ENCODE measurements at regions not wholly inside any gene's neighbourhood (a gene's known extent, or its start where the extent isn't known, plus 50 kb on each side); places are given as distances from the start of the nearest gene placed in this dataset.

DNA sequence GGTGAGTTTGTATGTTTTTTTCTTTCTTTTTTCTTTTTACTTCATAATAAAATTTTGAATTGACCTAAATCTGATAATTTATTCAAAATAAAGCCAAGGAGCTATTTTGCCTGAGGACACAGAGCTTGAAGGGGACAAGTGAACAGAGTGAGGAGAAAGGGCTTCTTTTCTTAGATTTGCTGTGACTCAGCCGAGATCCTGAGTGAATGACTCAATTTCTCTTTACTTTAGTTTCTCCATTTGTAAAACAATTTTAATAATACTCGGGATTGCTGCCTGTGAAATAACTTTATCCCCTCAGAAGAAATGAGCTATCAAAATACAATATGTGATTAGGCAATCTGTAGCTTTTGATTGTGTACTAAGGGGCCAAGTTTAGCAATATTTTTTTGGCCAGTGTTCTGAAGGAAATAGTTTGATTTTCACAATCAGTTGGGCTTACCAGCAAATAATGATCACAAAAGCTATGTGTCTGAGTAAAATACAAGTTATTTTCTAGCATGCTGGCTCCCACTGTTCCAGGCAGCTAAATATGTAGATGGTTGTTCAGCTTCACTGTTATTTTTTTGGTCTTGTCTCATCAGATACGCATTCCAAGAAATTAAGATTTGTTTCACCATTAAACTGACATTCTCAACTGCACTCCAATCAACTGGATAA, 437.5 kb downstream of the FGF9 start:
- Histone ChIP-seq H3K27me3 (ENCODE audit: control insufficient read depth in 2 of 2, insufficient read depth in 2 of 2, low read length in 2 of 2) (no peaks in the 10 kb centered on the region), H3K36me3 (ENCODE audit: control insufficient read depth in 2 of 2, insufficient read depth in 2 of 2, low read length in 2 of 2) (no peaks in the 10 kb centered on the region), H3K4me3 (ENCODE audit: low read length in 2 of 2) (no peak overlapping the region), H3K4me1 (ENCODE audit: control insufficient read depth in 2 of 2, insufficient read depth in 2 of 2, low read length in 2 of 2) (peaks cover 6 to 7% of the 10 kb centered on the region in 2 donors), H3K9ac (ENCODE audit: low read depth in 1 of 2, low read length in 2 of 2) (no peak overlapping the region), H3K9me3 (ENCODE audit: control insufficient read depth in 2 of 2, low read length in 2 of 2) (no peaks in the 10 kb centered on the region), H3K27ac (ENCODE audit: low read depth in 2 of 2, low read length in 2 of 2) (no peak overlapping the region)

GRCh38 chr13:22108979-22109378, 438.1 kb downstream of the FGF9 start:
- Histone ChIP-seq H3K4me1 (ENCODE audit: control insufficient read depth in 2 of 2, insufficient read depth in 2 of 2, low read length in 2 of 2) (peaks cover 6 to 7% of the 10 kb centered on the region in 2 donors), H3K9ac (ENCODE audit: low read depth in 1 of 2, low read length in 2 of 2) (no peak overlapping the region), H3K27ac (ENCODE audit: low read depth in 2 of 2, low read length in 2 of 2) (no peak overlapping the region), H3K27me3 (ENCODE audit: control insufficient read depth in 2 of 2, insufficient read depth in 2 of 2, low read length in 2 of 2) (no peaks in the 10 kb centered on the region), H3K4me3 (ENCODE audit: low read length in 2 of 2) (no peak overlapping the region), H3K36me3 (ENCODE audit: control insufficient read depth in 2 of 2, insufficient read depth in 2 of 2, low read length in 2 of 2) (no peaks in the 10 kb centered on the region), H3K9me3 (ENCODE audit: control insufficient read depth in 2 of 2, low read length in 2 of 2) (no peaks in the 10 kb centered on the region)

- H3K9me3 ChIP-seq (ENCODE audit: control insufficient read depth in 2 of 2, low read length in 2 of 2) = no peaks in the 10 kb centered on the region
- H3K27me3 ChIP-seq (ENCODE audit: control insufficient read depth in 2 of 2, insufficient read depth in 2 of 2, low read length in 2 of 2) = no peaks in the 10 kb centered on the region
- H3K4me1 ChIP-seq (ENCODE audit: control insufficient read depth in 2 of 2, insufficient read depth in 2 of 2, low read length in 2 of 2) = peaks cover 6 to 7% of the 10 kb centered on the region in 2 donors
- H3K27ac ChIP-seq (ENCODE audit: low read depth in 2 of 2, low read length in 2 of 2) = no peak overlapping the region
- no peak overlapping the region for H3K4me3 ChIP-seq (ENCODE audit: low read length in 2 of 2)
- no peak overlapping the region for H3K9ac ChIP-seq (ENCODE audit: low read depth in 1 of 2, low read length in 2 of 2)
- H3K36me3 ChIP-seq (ENCODE audit: control insufficient read depth in 2 of 2, insufficient read depth in 2 of 2, low read length in 2 of 2) = no peaks in the 10 kb centered on the region
Measured at GRCh38 chr13:22110368-22110767, 439.5 kb downstream of the FGF9 start.

GRCh38 chr13:22111152-22111783, 440.4 kb downstream of the FGF9 start:
- no peak overlapping the region for H3K4me3 ChIP-seq (ENCODE audit: low read length in 2 of 2)
- no peaks in the 10 kb centered on the region for H3K36me3 ChIP-seq (ENCODE audit: control insufficient read depth in 2 of 2, insufficient read depth in 2 of 2, low read length in 2 of 2)
- peaks cover 6 to 7% of the 10 kb centered on the region in 2 donors for H3K4me1 ChIP-seq (ENCODE audit: control insufficient read depth in 2 of 2, insufficient read depth in 2 of 2, low read length in 2 of 2)
- H3K9ac ChIP-seq (ENCODE audit: low read depth in 1 of 2, low read length in 2 of 2) = no peak overlapping the region
- H3K9me3 ChIP-seq (ENCODE audit: control insufficient read depth in 2 of 2, low read length in 2 of 2) = no peaks in the 10 kb centered on the region
- no peak overlapping the region for H3K27ac ChIP-seq (ENCODE audit: low read depth in 2 of 2, low read length in 2 of 2)
- no peaks in the 10 kb centered on the region for H3K27me3 ChIP-seq (ENCODE audit: control insufficient read depth in 2 of 2, insufficient read depth in 2 of 2, low read length in 2 of 2)

- Histone ChIP-seq H3K36me3 (ENCODE audit: control insufficient read depth in 2 of 2, insufficient read depth in 2 of 2, low read length in 2 of 2) (no peaks in the 10 kb centered on the region), H3K4me3 (ENCODE audit: low read length in 2 of 2) (no peak overlapping the region)
Measured at GRCh38 chr13:22111961-22112360, 441.1 kb downstream of the FGF9 start.

DNA sequence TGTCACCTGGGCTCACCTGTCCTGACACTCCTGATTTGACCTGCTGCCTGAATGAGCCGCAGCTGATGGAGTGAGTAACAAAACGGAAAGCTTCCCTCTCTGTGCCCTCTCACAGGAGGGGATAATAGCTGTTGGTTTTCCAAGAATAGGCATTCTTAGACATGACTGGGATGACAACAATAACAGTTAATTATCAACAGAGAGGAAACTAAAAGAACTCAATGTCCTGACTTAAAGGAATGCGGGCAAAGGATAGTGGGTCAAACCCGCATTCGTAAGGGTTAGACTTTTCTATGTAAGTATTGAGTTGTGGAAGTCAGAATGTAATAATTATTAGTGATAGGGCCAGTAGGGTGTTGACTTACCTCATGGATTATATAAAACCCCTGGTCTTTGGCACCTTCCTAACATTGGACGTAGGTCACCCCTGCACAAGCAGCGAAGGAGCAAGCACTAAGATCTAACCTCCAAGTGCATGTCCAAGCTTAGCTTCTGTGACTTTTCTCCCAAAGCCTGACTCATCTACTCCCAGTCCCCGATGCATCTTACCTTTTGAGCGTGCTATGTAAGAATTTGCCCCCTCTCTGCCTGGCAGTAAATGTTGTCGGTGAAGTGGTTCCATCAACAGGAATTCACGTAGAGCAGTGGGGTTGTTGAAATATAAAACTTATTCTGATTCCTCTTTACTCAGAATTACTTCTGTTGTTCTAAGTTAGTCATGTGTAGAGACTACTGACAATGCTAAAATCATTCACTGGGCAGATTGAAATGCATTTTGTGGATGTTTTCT, 442.3 kb downstream of the FGF9 start:
- Histone ChIP-seq H3K36me3 (ENCODE audit: control insufficient read depth in 2 of 2, insufficient read depth in 2 of 2, low read length in 2 of 2) (no peaks in the 10 kb centered on the region), H3K9ac (ENCODE audit: low read depth in 1 of 2, low read length in 2 of 2) (no peak overlapping the region), H3K9me3 (ENCODE audit: control insufficient read depth in 2 of 2, low read length in 2 of 2) (no peaks in the 10 kb centered on the region), H3K4me3 (ENCODE audit: low read length in 2 of 2) (no peak overlapping the region), H3K4me1 (ENCODE audit: control insufficient read depth in 2 of 2, insufficient read depth in 2 of 2, low read length in 2 of 2) (no peaks in the 10 kb centered on the region), H3K27ac (ENCODE audit: low read depth in 2 of 2, low read length in 2 of 2) (no peak overlapping the region), H3K27me3 (ENCODE audit: control insufficient read depth in 2 of 2, insufficient read depth in 2 of 2, low read length in 2 of 2) (no peaks in the 10 kb centered on the region)

More at GRCh38 chr13:22111961-22112360, 441.1 kb downstream of the FGF9 start:
- Histone ChIP-seq H3K4me1 (ENCODE audit: control insufficient read depth in 2 of 2, insufficient read depth in 2 of 2, low read length in 2 of 2) (peaks cover 6% of the 10 kb centered on the region in 2 donors), H3K9ac (ENCODE audit: low read depth in 1 of 2, low read length in 2 of 2) (no peak overlapping the region), H3K9me3 (ENCODE audit: control insufficient read depth in 2 of 2, low read length in 2 of 2) (no peaks in the 10 kb centered on the region), H3K27me3 (ENCODE audit: control insufficient read depth in 2 of 2, insufficient read depth in 2 of 2, low read length in 2 of 2) (no peaks in the 10 kb centered on the region), H3K27ac (ENCODE audit: low read depth in 2 of 2, low read length in 2 of 2) (no peak overlapping the region)

- Histone ChIP-seq H3K9me3 (ENCODE audit: control insufficient read depth in 2 of 2, low read length in 2 of 2) (no peaks in the 10 kb centered on the region), H3K4me3 (ENCODE audit: low read length in 2 of 2) (no peak overlapping the region), H3K27me3 (ENCODE audit: control insufficient read depth in 2 of 2, insufficient read depth in 2 of 2, low read length in 2 of 2) (no peaks in the 10 kb centered on the region), H3K4me1 (ENCODE audit: control insufficient read depth in 2 of 2, insufficient read depth in 2 of 2, low read length in 2 of 2) (no peaks in the 10 kb centered on the region), H3K36me3 (ENCODE audit: control insufficient read depth in 2 of 2, insufficient read depth in 2 of 2, low read length in 2 of 2) (no peaks in the 10 kb centered on the region), H3K9ac (ENCODE audit: low read depth in 1 of 2, low read length in 2 of 2) (no peak overlapping the region), H3K27ac (ENCODE audit: low read depth in 2 of 2, low read length in 2 of 2) (peak overlapping the region in 1 of 2 donors; percentile 19)
Measured at GRCh38 chr13:22114630-22115311, 443.9 kb downstream of the FGF9 start.

- Histone ChIP-seq H3K27ac (ENCODE audit: low read depth in 2 of 2, low read length in 2 of 2) (no peak overlapping the region), H3K36me3 (ENCODE audit: control insufficient read depth in 2 of 2, insufficient read depth in 2 of 2, low read length in 2 of 2) (no peaks in the 10 kb centered on the region), H3K4me3 (ENCODE audit: low read length in 2 of 2) (no peak overlapping the region), H3K27me3 (ENCODE audit: control insufficient read depth in 2 of 2, insufficient read depth in 2 of 2, low read length in 2 of 2) (no peaks in the 10 kb centered on the region), H3K4me1 (ENCODE audit: control insufficient read depth in 2 of 2, insufficient read depth in 2 of 2, low read length in 2 of 2) (no peaks in the 10 kb centered on the region), H3K9me3 (ENCODE audit: control insufficient read depth in 2 of 2, low read length in 2 of 2) (no peaks in the 10 kb centered on the region), H3K9ac (ENCODE audit: low read depth in 1 of 2, low read length in 2 of 2) (no peak overlapping the region)
Measured at GRCh38 chr13:22118158-22118557, 447.3 kb downstream of the FGF9 start.

- Histone ChIP-seq H3K9ac (ENCODE audit: low read depth in 1 of 2, low read length in 2 of 2) (no peak overlapping the region), H3K4me1 (ENCODE audit: control insufficient read depth in 2 of 2, insufficient read depth in 2 of 2, low read length in 2 of 2) (no peaks in the 10 kb centered on the region), H3K27me3 (ENCODE audit: control insufficient read depth in 2 of 2, insufficient read depth in 2 of 2, low read length in 2 of 2) (no peaks in the 10 kb centered on the region), H3K4me3 (ENCODE audit: low read length in 2 of 2) (no peak overlapping the region), H3K27ac (ENCODE audit: low read depth in 2 of 2, low read length in 2 of 2) (no peak overlapping the region), H3K36me3 (ENCODE audit: control insufficient read depth in 2 of 2, insufficient read depth in 2 of 2, low read length in 2 of 2) (no peaks in the 10 kb centered on the region), H3K9me3 (ENCODE audit: control insufficient read depth in 2 of 2, low read length in 2 of 2) (no peaks in the 10 kb centered on the region)
Measured at GRCh38 chr13:22120646-22121045, 449.8 kb downstream of the FGF9 start.

All from mucosa of rectum (tissue), 2 donors.